ENCODE measurements at regions not wholly inside any gene's neighbourhood (a gene's known extent, or its start where the extent isn't known, plus 50 kb on each side); places are given as distances from the start of the nearest gene placed in this dataset.

- no peaks in the 10 kb centered on the region for H4K20me1 ChIP-seq (ENCODE audit: insufficient read depth)
- H3K4me2 ChIP-seq, result no peak overlapping the region
- no peak overlapping the region for H3K27ac ChIP-seq
- intact Hi-C loops (cut with micrococcal nuclease; ENCODE audit: unreplicated experiment), result no loop called here
- no TSS peak for BruUV-seq (replicated peaks)
- DNase-seq, result no peak
- no peaks in the 10 kb centered on the region for H3K9me2 ChIP-seq (ENCODE audit: insufficient read depth)
- no peak overlapping the region for H3K4me3 ChIP-seq
- H3K36me3 ChIP-seq (ENCODE audit: low read depth), result no peaks in the 10 kb centered on the region
- CTCF ChIA-PET, result no interaction called here
- POLR2A ChIA-PET (ENCODE audit: unreplicated experiment), result no interaction called here
- H3K4me1 ChIP-seq (replicated peaks; ENCODE audit: insufficient read depth), result no peaks in the 10 kb centered on the region
- TF ChIP-seq EZH2 (IDR thresholded peaks at IDR 0.05; ENCODE audit: low read depth) (no peak), CTCF (conservative IDR thresholded peaks at IDR 0.05) (no peak)
- no peaks in the 10 kb centered on the region for H3F3A ChIP-seq (ENCODE audit: insufficient read depth, low read depth)
- no peak overlapping the region for H2AFZ ChIP-seq
- no peaks in the 10 kb centered on the region for H3K79me2 ChIP-seq (ENCODE audit: low read depth)
- H3K9me3 ChIP-seq (ENCODE audit: insufficient read depth, low read depth), result no peaks in the 10 kb centered on the region
- H3K27me3 ChIP-seq (ENCODE audit: insufficient read depth, low read depth), result no peaks in the 10 kb centered on the region
Observed at GRCh38 chr10:4529266-4529665, 296.7 kb upstream of the AKR1E2 start.

- Histone ChIP-seq H3K36me3 (ENCODE audit: low read depth) (no peaks in the 10 kb centered on the region), H3K27ac (no peak overlapping the region), H3K4me3 (no peak overlapping the region), H3K9me2 (ENCODE audit: insufficient read depth) (no peaks in the 10 kb centered on the region), H2AFZ (no peak overlapping the region), H3K9me3 (ENCODE audit: insufficient read depth, low read depth) (no peaks in the 10 kb centered on the region), H4K20me1 (ENCODE audit: insufficient read depth) (no peaks in the 10 kb centered on the region), H3K4me1 (replicated peaks; ENCODE audit: insufficient read depth) (no peaks in the 10 kb centered on the region), H3K79me2 (ENCODE audit: low read depth) (no peaks in the 10 kb centered on the region), H3F3A (ENCODE audit: insufficient read depth, low read depth) (no peaks in the 10 kb centered on the region), H3K4me2 (no peak overlapping the region), H3K27me3 (ENCODE audit: insufficient read depth, low read depth) (no peaks in the 10 kb centered on the region)
- BruUV-seq (replicated peaks), result no TSS peak
- no peak for DNase-seq
- CTCF ChIA-PET, result no interaction called here
- POLR2A ChIA-PET (ENCODE audit: unreplicated experiment), result no interaction called here
- TF ChIP-seq EZH2 (IDR thresholded peaks at IDR 0.05; ENCODE audit: low read depth), result no peak
- no peak for TF ChIP-seq CTCF (conservative IDR thresholded peaks at IDR 0.05)
- intact Hi-C loops (cut with micrococcal nuclease; ENCODE audit: unreplicated experiment), result no loop called here
Observed at GRCh38 chr10:4527281-4527970, 298.6 kb upstream of the AKR1E2 start.

- CTCF ChIA-PET, result no interaction called here
- Histone ChIP-seq H3K79me2 (ENCODE audit: low read depth) (no peaks in the 10 kb centered on the region), H3K27me3 (ENCODE audit: insufficient read depth, low read depth) (no peaks in the 10 kb centered on the region), H3F3A (ENCODE audit: insufficient read depth, low read depth) (no peaks in the 10 kb centered on the region), H3K36me3 (ENCODE audit: low read depth) (no peaks in the 10 kb centered on the region), H3K4me2 (no peak overlapping the region), H3K9me3 (ENCODE audit: insufficient read depth, low read depth) (no peaks in the 10 kb centered on the region), H2AFZ (no peak overlapping the region), H3K4me3 (no peak overlapping the region), H4K20me1 (ENCODE audit: insufficient read depth) (no peaks in the 10 kb centered on the region), H3K27ac (no peak overlapping the region), H3K4me1 (replicated peaks; ENCODE audit: insufficient read depth) (no peaks in the 10 kb centered on the region), H3K9me2 (ENCODE audit: insufficient read depth) (no peaks in the 10 kb centered on the region)
- POLR2A ChIA-PET (ENCODE audit: unreplicated experiment), result interaction anchor here (0.6 kb wide), 1 partner anchor 329 kb away, joined by 5 read pairs; no protein-coding TSS in a partner anchor
- no TSS peak for BruUV-seq (replicated peaks)
- intact Hi-C loops (cut with micrococcal nuclease; ENCODE audit: unreplicated experiment), result no loop called here
- DNase-seq, result no peak
- TF ChIP-seq EZH2 (IDR thresholded peaks at IDR 0.05; ENCODE audit: low read depth) (no peak), CTCF (conservative IDR thresholded peaks at IDR 0.05) (no peak)
Observed at GRCh38 chr10:4526311-4526731, 299.7 kb upstream of the AKR1E2 start.
